Kidney epithelial cell (primary cell): ENCODE measurements at regions not wholly inside any gene's neighbourhood (a gene's known extent, or its start where the extent isn't known, plus 50 kb on each side); places are given as distances from the start of the nearest gene placed in this dataset.

Experiments
- DNase-seq: peaks from one replicate; pipeline ENCODE4 v3.0.0-alpha.2; 2010; ENCODE audit warnings: low read depth
- H3K27me3 ChIP-seq: 2 replicates; pipeline ENCODE4 v1.6.0; 2011; ENCODE audit warnings: low read length; ENCODE audit not compliant: control insufficient read depth, insufficient read depth
- H3K36me3 ChIP-seq: 2 replicates; pipeline ENCODE4 v1.5.1; 2011; ENCODE audit warnings: low read length; ENCODE audit not compliant: control insufficient read depth, insufficient read depth
- H3K4me3 ChIP-seq: 2 replicates; pipeline ENCODE4 v1.5.1; 2011; ENCODE audit warnings: low read depth, mild to moderate bottlenecking, control low read depth, low read length
- TF ChIP-seq, protein P1 (sequence below): IDR thresholded peaks from 2 replicates; pipeline ENCODE4 v1.5.1; 2011; ENCODE audit warnings: mild to moderate bottlenecking, moderate library complexity, low read length, control low read depth, inconsistent platforms; ENCODE audit not compliant: insufficient read depth, poor library complexity, severe bottlenecking

DNA sequence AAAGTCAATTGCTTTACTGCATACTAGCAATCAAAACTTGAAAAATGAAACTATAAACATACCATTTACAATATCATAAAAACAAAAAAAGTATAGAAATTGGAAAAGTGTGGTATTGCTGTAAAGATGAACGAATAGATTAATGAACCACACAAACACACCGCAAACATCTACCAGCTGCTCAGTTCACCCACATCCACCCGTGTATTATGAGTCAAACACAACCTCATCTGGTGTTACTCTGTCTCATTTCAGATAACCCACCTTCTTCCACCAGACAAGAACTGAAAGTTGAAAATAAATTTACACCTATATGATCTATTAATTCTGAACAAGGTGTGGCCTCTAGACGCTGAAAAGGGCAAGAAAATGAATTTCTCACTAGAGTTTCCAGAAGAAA, 53.3 kb downstream of the BLID start:
- TF ChIP-seq, protein P1, sequence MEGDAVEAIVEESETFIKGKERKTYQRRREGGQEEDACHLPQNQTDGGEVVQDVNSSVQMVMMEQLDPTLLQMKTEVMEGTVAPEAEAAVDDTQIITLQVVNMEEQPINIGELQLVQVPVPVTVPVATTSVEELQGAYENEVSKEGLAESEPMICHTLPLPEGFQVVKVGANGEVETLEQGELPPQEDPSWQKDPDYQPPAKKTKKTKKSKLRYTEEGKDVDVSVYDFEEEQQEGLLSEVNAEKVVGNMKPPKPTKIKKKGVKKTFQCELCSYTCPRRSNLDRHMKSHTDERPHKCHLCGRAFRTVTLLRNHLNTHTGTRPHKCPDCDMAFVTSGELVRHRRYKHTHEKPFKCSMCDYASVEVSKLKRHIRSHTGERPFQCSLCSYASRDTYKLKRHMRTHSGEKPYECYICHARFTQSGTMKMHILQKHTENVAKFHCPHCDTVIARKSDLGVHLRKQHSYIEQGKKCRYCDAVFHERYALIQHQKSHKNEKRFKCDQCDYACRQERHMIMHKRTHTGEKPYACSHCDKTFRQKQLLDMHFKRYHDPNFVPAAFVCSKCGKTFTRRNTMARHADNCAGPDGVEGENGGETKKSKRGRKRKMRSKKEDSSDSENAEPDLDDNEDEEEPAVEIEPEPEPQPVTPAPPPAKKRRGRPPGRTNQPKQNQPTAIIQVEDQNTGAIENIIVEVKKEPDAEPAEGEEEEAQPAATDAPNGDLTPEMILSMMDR, result no peak
- Histone ChIP-seq H3K36me3 (no peaks in the 10 kb centered on the region), H3K4me3 (no peak overlapping the region), H3K27me3 (no peaks in the 10 kb centered on the region)
- DNase-seq, result no peak

DNA sequence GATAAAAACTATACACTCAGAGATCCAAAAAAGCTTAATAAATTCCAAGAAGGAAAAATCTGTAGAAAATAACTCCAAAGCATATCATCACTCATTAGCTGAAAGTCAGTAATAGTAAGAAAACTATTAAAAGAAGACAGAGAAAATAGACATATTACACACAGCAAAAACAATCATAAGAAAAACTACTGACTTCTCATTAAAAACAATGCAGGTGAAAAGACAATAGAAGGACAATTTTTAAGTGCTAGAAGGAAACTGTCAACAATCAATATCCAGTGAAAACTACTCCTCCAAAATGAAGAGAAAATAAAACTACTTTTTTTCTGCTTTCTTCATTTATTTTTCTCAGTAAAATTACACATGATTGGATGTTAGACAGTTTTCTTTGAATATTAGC, 56.5 kb downstream of the BLID start:
- H3K27me3 ChIP-seq, result no peaks in the 10 kb centered on the region
- DNase-seq, result no peak
- no peak overlapping the region for H3K4me3 ChIP-seq
- H3K36me3 ChIP-seq, result no peaks in the 10 kb centered on the region
- TF ChIP-seq, protein P1, result no peak

DNA sequence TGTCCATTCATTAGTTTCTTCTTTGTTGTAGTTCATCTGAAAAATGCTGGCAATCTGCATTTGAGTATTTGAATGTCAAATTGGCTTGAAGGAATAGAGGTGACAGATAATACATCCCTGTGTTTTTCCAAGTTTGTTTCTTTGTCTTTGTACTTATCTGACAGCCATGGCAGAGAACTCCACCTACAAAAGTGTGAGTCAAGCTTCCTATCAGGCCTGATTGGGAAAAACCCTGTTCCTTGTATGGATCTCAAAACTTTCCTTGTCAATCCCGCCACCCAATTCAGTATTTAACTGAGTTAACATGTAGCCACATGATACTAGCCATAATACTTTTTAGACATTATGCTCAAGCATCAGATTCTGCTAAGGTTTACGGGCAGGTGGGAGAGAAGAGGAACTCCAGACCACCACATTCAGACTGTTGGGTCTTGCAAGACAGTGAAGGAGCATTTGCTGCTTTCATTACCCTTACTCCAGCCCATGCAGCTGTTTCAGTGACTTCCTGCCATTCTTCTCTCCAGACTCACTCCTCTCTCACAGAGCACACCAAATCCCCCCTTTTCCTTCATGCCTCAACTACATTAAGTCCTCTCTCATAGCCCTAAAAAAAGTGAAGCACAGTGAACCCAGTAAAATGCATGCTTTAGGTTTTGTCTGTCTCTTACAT, 65.9 kb downstream of the BLID start:
- no peak for DNase-seq
- TF ChIP-seq, protein P1, result no peak
- no peak overlapping the region for H3K4me3 ChIP-seq
- H3K27me3 ChIP-seq, result no peaks in the 10 kb centered on the region
- H3K36me3 ChIP-seq, result no peaks in the 10 kb centered on the region

DNA sequence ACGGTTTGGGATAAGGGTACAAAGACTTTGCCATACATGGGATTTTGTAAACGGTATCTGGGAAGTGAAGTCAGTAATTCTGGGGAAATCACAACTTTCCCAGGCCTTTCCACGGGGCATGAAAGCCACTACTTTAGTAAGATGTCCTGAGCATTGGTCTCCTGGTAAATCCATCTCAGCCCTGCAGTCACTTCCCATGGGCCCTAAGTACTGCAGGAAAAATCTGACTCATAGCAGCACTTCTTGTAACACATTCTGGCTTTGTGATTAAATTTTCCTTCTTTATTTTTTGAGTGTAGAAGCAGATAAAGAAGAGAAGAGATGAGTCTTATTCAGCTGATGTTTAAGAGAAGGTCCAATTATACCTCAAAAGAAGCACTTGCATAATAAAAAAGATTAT, 67.6 kb downstream of the BLID start:
- DNase-seq, result no peak
- no peaks in the 10 kb centered on the region for H3K36me3 ChIP-seq
- TF ChIP-seq, protein P1, result no peak
- no peak overlapping the region for H3K4me3 ChIP-seq
- H3K27me3 ChIP-seq, result no peaks in the 10 kb centered on the region

DNA sequence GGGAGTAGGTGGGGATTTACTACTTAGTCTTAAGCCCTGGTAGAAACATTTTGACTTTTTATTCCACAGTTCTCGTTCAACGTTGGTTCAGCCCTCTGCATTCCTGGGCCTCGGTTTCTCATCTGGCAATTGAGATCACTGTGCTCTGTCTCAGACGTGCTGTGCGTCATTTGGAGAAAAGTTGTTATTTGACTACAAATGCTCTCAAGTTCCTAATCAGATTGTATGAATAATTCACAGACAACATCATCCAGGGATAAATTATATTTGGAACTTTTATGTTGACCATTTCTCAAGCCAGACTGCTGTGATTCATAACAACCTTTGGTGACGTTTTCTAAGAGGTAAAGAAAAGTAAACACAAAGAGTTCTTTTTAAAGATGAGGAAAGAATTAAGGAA, 69.2 kb downstream of the BLID start:
- DNase-seq, result no peak
- TF ChIP-seq, protein P1, result no peak
- H3K27me3 ChIP-seq, result no peaks in the 10 kb centered on the region
- no peaks in the 10 kb centered on the region for H3K36me3 ChIP-seq
- no peak overlapping the region for H3K4me3 ChIP-seq

DNA sequence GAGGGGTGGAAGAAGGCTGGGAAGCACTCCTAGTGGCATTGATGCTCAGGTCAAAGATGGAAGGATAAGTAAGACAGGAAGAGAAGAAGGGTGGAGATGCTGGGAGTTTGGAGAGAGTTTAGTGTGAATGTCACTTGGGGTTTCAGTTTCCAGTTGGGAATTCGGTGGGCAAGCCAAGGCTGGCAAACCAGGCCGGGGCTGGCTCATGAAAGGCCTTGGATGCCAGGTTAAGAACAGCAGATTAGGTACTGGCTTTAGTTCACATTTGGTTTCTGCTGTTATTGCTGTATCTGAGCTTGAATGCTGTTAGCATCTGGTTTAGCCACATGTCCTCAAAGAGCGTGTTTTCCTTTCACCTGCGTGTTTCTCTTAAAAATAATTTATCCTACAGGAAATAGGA, 69.6 kb downstream of the BLID start:
- TF ChIP-seq, protein P1, result no peak
- Histone ChIP-seq H3K27me3 (no peaks in the 10 kb centered on the region), H3K4me3 (no peak overlapping the region), H3K36me3 (no peaks in the 10 kb centered on the region)
- no peak for DNase-seq
